Lung (tissue), 11 donors: ENCODE measurements at regions not wholly inside any gene's neighbourhood (a gene's known extent, or its start where the extent isn't known, plus 50 kb on each side); places are given as distances from the start of the nearest gene placed in this dataset.

Experiments used
- ATAC-seq: fragments of 200-7000 bp; cut with Tn5 transposase; one replicate; pipeline ENCODE4 v1.9.1; 2020; ENCODE audit warnings: moderate number of reproducible peaks; ENCODE audit not compliant: insufficient read depth, low FRiP score
- DNase-seq, 3 donors: peaks; one replicate each; pipeline ENCODE4 v3.0.0-alpha.2; 2013 to 2017
- H3K27ac ChIP-seq, 2 donors: one replicate each; pipeline ENCODE4 v1.5.1; 2013; ENCODE audit warnings: mild to moderate bottlenecking in 2 of 2, moderate library complexity in 2 of 2, control low read depth in 1 of 2, inconsistent platforms in 1 of 2, low read depth in 1 of 2, low read length in 1 of 2
- H3K27me3 ChIP-seq, 3 donors: one replicate each; pipeline ENCODE4 v1.5.1; 2013; ENCODE audit warnings: low read length in 2 of 3; ENCODE audit not compliant: control insufficient read depth in 3 of 3, insufficient read depth in 3 of 3
- H3K36me3 ChIP-seq, 4 donors: one replicate each; pipeline ENCODE4 v1.5.1; 2013; ENCODE audit warnings: low read length in 4 of 4, mild to moderate bottlenecking in 1 of 4, moderate library complexity in 1 of 4; ENCODE audit not compliant: control insufficient read depth in 4 of 4, insufficient read depth in 4 of 4
- H3K4me1 ChIP-seq, 5 donors: one replicate each; pipeline ENCODE4 v1.5.1; 2013; ENCODE audit warnings: low read length in 5 of 5, mild to moderate bottlenecking in 2 of 5, moderate library complexity in 1 of 5; ENCODE audit not compliant: control insufficient read depth in 5 of 5, insufficient read depth in 5 of 5
- H3K4me3 ChIP-seq: one replicate; pipeline ENCODE4 v1.5.1; 2013; ENCODE audit warnings: mild to moderate bottlenecking, control low read depth, moderate library complexity
- H3K9ac ChIP-seq, 2 donors: one replicate each; pipeline ENCODE4 v1.5.1; 2013; ENCODE audit warnings: low read length in 2 of 2, control low read depth in 1 of 2; ENCODE audit not compliant: insufficient read depth in 1 of 2
- H3K9me3 ChIP-seq, 4 donors: one replicate each; pipeline ENCODE4 v1.5.1; 2013; ENCODE audit warnings: low read length in 3 of 4, mild to moderate bottlenecking in 1 of 4, moderate library complexity in 1 of 4; ENCODE audit not compliant: control insufficient read depth in 4 of 4, insufficient read depth in 3 of 4
- WGBS, 2 donors: extraction: QIAGEN DNeasy Blood & Tissue Kit; methylation state at CpG; one replicate each; pipeline ENCODE4 v1.1.7; 2013; 5-methylcytosine and 5-hydroxymethylcytosine counted together
- TF ChIP-seq, protein P1 (sequence below): IDR thresholded peaks from 2 replicates; pipeline ENCODE4 v1.5.1; 2012; ENCODE audit warnings: mild to moderate bottlenecking; ENCODE audit errors: control extremely low read depth, extremely low read depth
- donor health status: control.
- donor health status: control.
- donor health status: Bipolar disorder and iron deficiency.
- donor health status: healthy.
- donor health status: DM: yes; HTN: yes; CAD: no.

- no peak overlapping the region for H3K4me3 ChIP-seq
- no peak overlapping the region for H3K9ac ChIP-seq
- H3K4me1 ChIP-seq: no peaks in the 10 kb centered on the region
- no peaks in the 10 kb centered on the region for H3K9me3 ChIP-seq
- ATAC-seq (no peak), DNase-seq (no peak)
- H3K36me3 ChIP-seq: no peaks in the 10 kb centered on the region
- no peaks in the 10 kb centered on the region for H3K27me3 ChIP-seq
- TF ChIP-seq, protein P1, sequence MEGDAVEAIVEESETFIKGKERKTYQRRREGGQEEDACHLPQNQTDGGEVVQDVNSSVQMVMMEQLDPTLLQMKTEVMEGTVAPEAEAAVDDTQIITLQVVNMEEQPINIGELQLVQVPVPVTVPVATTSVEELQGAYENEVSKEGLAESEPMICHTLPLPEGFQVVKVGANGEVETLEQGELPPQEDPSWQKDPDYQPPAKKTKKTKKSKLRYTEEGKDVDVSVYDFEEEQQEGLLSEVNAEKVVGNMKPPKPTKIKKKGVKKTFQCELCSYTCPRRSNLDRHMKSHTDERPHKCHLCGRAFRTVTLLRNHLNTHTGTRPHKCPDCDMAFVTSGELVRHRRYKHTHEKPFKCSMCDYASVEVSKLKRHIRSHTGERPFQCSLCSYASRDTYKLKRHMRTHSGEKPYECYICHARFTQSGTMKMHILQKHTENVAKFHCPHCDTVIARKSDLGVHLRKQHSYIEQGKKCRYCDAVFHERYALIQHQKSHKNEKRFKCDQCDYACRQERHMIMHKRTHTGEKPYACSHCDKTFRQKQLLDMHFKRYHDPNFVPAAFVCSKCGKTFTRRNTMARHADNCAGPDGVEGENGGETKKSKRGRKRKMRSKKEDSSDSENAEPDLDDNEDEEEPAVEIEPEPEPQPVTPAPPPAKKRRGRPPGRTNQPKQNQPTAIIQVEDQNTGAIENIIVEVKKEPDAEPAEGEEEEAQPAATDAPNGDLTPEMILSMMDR: no peak
- no peak overlapping the region for H3K27ac ChIP-seq
Observed at GRCh38 chr2:14257801-14258507, 374.6 kb upstream of the LRATD1 start.

DNA sequence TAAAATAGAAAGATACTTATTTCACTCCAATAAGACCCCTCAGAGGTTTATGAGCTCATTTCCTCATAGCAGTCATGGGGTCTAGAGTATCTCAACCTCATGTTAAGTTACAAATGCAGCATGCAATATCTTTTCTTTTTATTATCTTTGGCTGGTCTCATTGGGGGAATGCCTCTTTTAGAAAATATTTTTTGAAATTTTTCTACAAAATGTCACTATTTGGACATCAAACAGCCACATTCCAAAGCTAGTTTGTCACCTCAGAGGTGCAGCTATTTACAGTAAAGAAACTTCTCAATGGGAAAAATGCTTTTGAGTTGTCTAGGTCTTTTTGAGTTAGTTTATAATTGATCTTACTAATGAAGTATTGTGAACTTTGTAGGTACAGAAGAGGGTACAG is 370.7 kb upstream of the LRATD1 start:
- H3K4me3 ChIP-seq: no peak overlapping the region
- TF ChIP-seq, protein P1: no peak

GRCh38 chr2:14263053-14263452 is 369.5 kb upstream of the LRATD1 start:
- no peak overlapping the region for H3K27ac ChIP-seq
- H3K27me3 ChIP-seq: no peaks in the 10 kb centered on the region
- H3K9ac ChIP-seq: no peak overlapping the region
- TF ChIP-seq, protein P1: no peak
- no peaks in the 10 kb centered on the region for H3K36me3 ChIP-seq
- no peaks in the 10 kb centered on the region for H3K4me1 ChIP-seq
- no peaks in the 10 kb centered on the region for H3K9me3 ChIP-seq
- no peak overlapping the region for H3K4me3 ChIP-seq
- DNase-seq: no peak
- ATAC-seq: no peak

More for the DNA sequence above, 370.7 kb upstream of the LRATD1 start:
- H3K9me3 ChIP-seq: no peaks in the 10 kb centered on the region
- no peak overlapping the region for H3K27ac ChIP-seq
- H3K4me1 ChIP-seq: no peaks in the 10 kb centered on the region
- no peak for ATAC-seq
- H3K36me3 ChIP-seq: no peaks in the 10 kb centered on the region
- no peak for DNase-seq
- no peaks in the 10 kb centered on the region for H3K27me3 ChIP-seq
- H3K9ac ChIP-seq: no peak overlapping the region

- DNase-seq (no peak), ATAC-seq (no peak)
- H3K27me3 ChIP-seq: no peaks in the 10 kb centered on the region
- H3K4me1 ChIP-seq: no peaks in the 10 kb centered on the region
- H3K36me3 ChIP-seq: no peaks in the 10 kb centered on the region
- no peak overlapping the region for H3K4me3 ChIP-seq
- no peak overlapping the region for H3K9ac ChIP-seq
- WGBS, 2 donors: 86 to 88% methylated on average over 5 of the region's 5 CpGs
- TF ChIP-seq, protein P1: no peak
- no peak overlapping the region for H3K27ac ChIP-seq
- no peaks in the 10 kb centered on the region for H3K9me3 ChIP-seq
Observed at GRCh38 chr2:14270036-14270582, 362.4 kb upstream of the LRATD1 start.
